ENCODE measurements at regions not wholly inside any gene's neighbourhood (a gene's known extent, or its start where the extent isn't known, plus 50 kb on each side); places are given as distances from the start of the nearest gene placed in this dataset.

GRCh38 chr2:105953942-105954341, 209.2 kb downstream of the NCK2 start:
- H3K14ac ChIP-seq (ENCODE audit: insufficient read depth, low read length): no peak overlapping the region
- no CpG with 5 or more reads among the region's 4 CpGs for WGBS (ENCODE audit: extremely low coverage, insufficient read length, low lambda C conversion rate)
- no peak for DNase-seq
- H3K4me2 ChIP-seq (ENCODE audit: insufficient read depth, insufficient read length, low read length): no peak overlapping the region
- H3K4me3 Mint-ChIP-seq: no peak overlapping the region
- H3K18ac ChIP-seq (ENCODE audit: insufficient read length, low read depth, low read length): no peak overlapping the region
- no peak overlapping the region for H3K27ac ChIP-seq (ENCODE audit: insufficient read length, low read depth, low read length)
- 0 out of 2 replicates have a peak, but pooled peaks cover 2% of the 10 kb centered on the region for H3K27me3 ChIP-seq (ENCODE audit: insufficient read depth, low read length)
- H3K27me3 Mint-ChIP-seq (ENCODE audit: low read depth): peaks cover 96% of the 10 kb centered on the region
- no peaks in the 10 kb centered on the region for H3K79me2 ChIP-seq (ENCODE audit: insufficient read depth, low read length)
- H2BK20ac ChIP-seq (ENCODE audit: low read depth, low read length, poor library complexity, severe bottlenecking): no peak overlapping the region
- peaks cover 8% of the 10 kb centered on the region for H3K9me3 ChIP-seq (ENCODE audit: control insufficient read depth, low read depth, low read length)
- H3K56ac ChIP-seq (ENCODE audit: insufficient read length, low read depth, low read length): no peak overlapping the region
- H4K5ac ChIP-seq (ENCODE audit: insufficient read length, low read depth, low read length): no peak overlapping the region
- peaks cover 0 to 4% (median 3%) of the 10 kb centered on the region in 3 experiments; a peak in 4 of 7 replicates for H3K36me3 Mint-ChIP-seq (ENCODE audit: insufficient read depth in 1 of 3, low read depth in 3 of 3)
- no peaks in the 10 kb centered on the region for H4K20me1 ChIP-seq (ENCODE audit: control insufficient read depth, insufficient read depth, insufficient read length)
- H2BK15ac ChIP-seq (ENCODE audit: low read depth, low read length): no peak overlapping the region
- H3K27ac Mint-ChIP-seq: no peak overlapping the region
- no peak overlapping the region for H2BK120ac ChIP-seq (ENCODE audit: low read depth, low read length, poor library complexity, severe bottlenecking)
- TF ChIP-seq CTCF (conservative IDR thresholded peaks at IDR 0.05): no peak
- H3K9me3 Mint-ChIP-seq: peaks cover 9% of the 10 kb centered on the region in 2 experiments
- H3T11ph ChIP-seq (ENCODE audit: low read length): no peak overlapping the region
- H2BK12ac ChIP-seq (ENCODE audit: insufficient read length, low read depth, low read length): no peak overlapping the region
- no peaks in the 10 kb centered on the region for H3K23me2 ChIP-seq (ENCODE audit: insufficient read length, low read depth, low read length, poor library complexity, severe bottlenecking)
- H3K23ac ChIP-seq (ENCODE audit: insufficient read length, low read depth, low read length): no peak overlapping the region
- no peak overlapping the region for H2AFZ ChIP-seq (ENCODE audit: low read length)
- no peak overlapping the region for H4K91ac ChIP-seq (ENCODE audit: insufficient read length, low read depth, low read length)
- H4K8ac ChIP-seq (replicated peaks; ENCODE audit: insufficient read length, low read depth, low read length): no peak overlapping the region
- H3K4me1 Mint-ChIP-seq: peaks cover 35 to 41% of the 10 kb centered on the region in 2 experiments
- no peak overlapping the region for H3K4ac ChIP-seq (ENCODE audit: low read depth, low read length)
- H2AK5ac ChIP-seq (ENCODE audit: insufficient read length, low read length): no peak overlapping the region
- H2BK5ac ChIP-seq (ENCODE audit: insufficient read length, low read length): no peak overlapping the region
- no peaks in the 10 kb centered on the region for H3K79me1 ChIP-seq (ENCODE audit: insufficient read depth, low read depth, low read length, poor library complexity, severe bottlenecking)
- H3K4me1 ChIP-seq (ENCODE audit: insufficient read depth, low read length): peaks cover 15% of the 10 kb centered on the region
- no peak overlapping the region for H3K9ac ChIP-seq (ENCODE audit: extremely low read depth, insufficient read length, low read length)
